GM23338 (cell line): ENCODE measurements at regions not wholly inside any gene's neighbourhood (a gene's known extent, or its start where the extent isn't known, plus 50 kb on each side); places are given as distances from the start of the nearest gene placed in this dataset.
A peak's percentile ranks its signal among the peaks of the same experiment; 100 is the strongest.

ENCODE experiments used
- ATAC-seq: fragments of 200-7000 bp; cut with Tn5 transposase; 3 replicates; pipeline ENCODE4 v1.9.1; 2020
- DNase-seq: peaks from one replicate; pipeline ENCODE4 v3.0.0-alpha.2; 2015; ENCODE audit warnings: low spot score
- H2AFZ ChIP-seq: fragments of 200-600 bp; sonication (generic); 2 replicates; pipeline ENCODE4 v1.8.0; 2016; ENCODE audit warnings: antibody characterized with exemption, mild to moderate bottlenecking, moderate library complexity
- H3F3A ChIP-seq: fragments of 200-600 bp; sonication (generic); replicated peaks from 2 replicates; pipeline ENCODE4 v1.8.0; 2017; ENCODE audit warnings: antibody characterized with exemption, mixed run types, low read depth
- H3K27ac ChIP-seq: fragments of 200-600 bp; sonication (generic); 2 replicates; pipeline ENCODE4 v1.6.1; 2016; ENCODE audit warnings: low read depth
- H3K27me3 ChIP-seq: fragments of 200-600 bp; sonication (generic); 2 replicates; pipeline ENCODE4 v1.8.0; 2016; ENCODE audit warnings: mild to moderate bottlenecking, mixed run types, moderate library complexity; ENCODE audit not compliant: insufficient read depth
- H3K36me3 ChIP-seq: fragments of 200-600 bp; sonication (generic); 2 replicates; pipeline ENCODE4 v1.8.0; 2016; ENCODE audit warnings: mild to moderate bottlenecking; ENCODE audit not compliant: insufficient read depth
- H3K4me1 ChIP-seq: fragments of 200-600 bp; sonication (generic); 2 replicates; pipeline ENCODE4 v1.8.0; 2016; ENCODE audit warnings: mild to moderate bottlenecking, moderate library complexity; ENCODE audit not compliant: insufficient read depth
- H3K4me2 ChIP-seq: fragments of 200-600 bp; sonication (generic); 2 replicates; pipeline ENCODE4 v1.7.1; 2017; ENCODE audit warnings: mixed run types
- H3K4me3 ChIP-seq: fragments of 200-600 bp; sonication (generic); 2 replicates; pipeline ENCODE4 v1.6.1; 2016; ENCODE audit warnings: mixed run types
- H3K79me2 ChIP-seq: fragments of 200-600 bp; sonication (generic); replicated peaks from 2 replicates; pipeline ENCODE4 v1.8.0; 2017; ENCODE audit warnings: mild to moderate bottlenecking; ENCODE audit not compliant: insufficient read depth
- H3K9me2 ChIP-seq: fragments of 200-600 bp; sonication (generic); 2 replicates; pipeline ENCODE4 v1.8.0; 2017; ENCODE audit not compliant: insufficient read depth
- H4K20me1 ChIP-seq: fragments of 200-600 bp; sonication (generic); replicated peaks from 2 replicates; pipeline ENCODE4 v1.8.0; 2017; ENCODE audit warnings: mild to moderate bottlenecking; ENCODE audit not compliant: insufficient read depth
- H3K27ac Mint-ChIP-seq: 2 replicates; pipeline ENCODE4 v1.8.0; 2020; ENCODE audit warnings: inconsistent platforms, mild to moderate bottlenecking, moderate library complexity, mixed read lengths
- H3K27me3 Mint-ChIP-seq: 3 replicates; pipeline ENCODE4 v1.8.0; 2022; ENCODE audit warnings: low read depth, mild to moderate bottlenecking, moderate library complexity, mixed read lengths, inconsistent platforms; ENCODE audit not compliant: insufficient read depth, poor library complexity
- H3K36me3 Mint-ChIP-seq: 3 replicates; pipeline ENCODE4 v1.8.0; 2021; ENCODE audit warnings: low read depth, mild to moderate bottlenecking, inconsistent platforms, moderate library complexity, mixed read lengths
- H3K4me1 Mint-ChIP-seq: 3 replicates; pipeline ENCODE4 v1.8.0; 2020; ENCODE audit warnings: mild to moderate bottlenecking, inconsistent platforms, mixed read lengths
- H3K4me3 Mint-ChIP-seq: 3 replicates; pipeline ENCODE4 v1.8.0; 2021; ENCODE audit warnings: moderate library complexity, mild to moderate bottlenecking, inconsistent platforms, mixed read lengths
- H3K9me3 Mint-ChIP-seq: 3 replicates; pipeline ENCODE4 v1.8.0; 2020; ENCODE audit warnings: moderate library complexity, mild to moderate bottlenecking, inconsistent platforms, mixed read lengths
- EZH2 ChIP-seq: fragments of 200-600 bp; sonication (generic); IDR thresholded peaks from one replicate; pipeline ENCODE4 v1.8.0; 2017; ENCODE audit warnings: antibody characterized with exemption, mild to moderate bottlenecking, low read depth; ENCODE audit not compliant: unreplicated experiment
- NANOG ChIP-seq: IDR thresholded peaks from 2 replicates; pipeline ENCODE4 v1.6.1; 2016; ENCODE audit warnings: antibody characterized with exemption, borderline replicate concordance
- ZNF331 ChIP-seq: fragments of 250-450 bp; sonication (Bioruptor Pico); IDR thresholded peaks from 2 replicates; pipeline ENCODE4 v1.5.0; 2020; ENCODE audit warnings: low read depth, mild to moderate bottlenecking, moderate library complexity
- TF ChIP-seq, protein P1 (sequence below), 2 experiments: fragments of 200-600 bp in 1 of 2; sonication (generic) in 1 of 2; conservative IDR thresholded peaks; 2 replicates each; pipeline versions ENCODE4 v1.5.1 to v1.6.1; 2016 to 2017; ENCODE audit warnings: antibody characterized with exemption in 2 of 2, low read depth in 2 of 2, mild to moderate bottlenecking in 2 of 2, moderate library complexity in 1 of 2
- TF ChIP-seq, protein P2 (sequence below): IDR thresholded peaks from 2 replicates; pipeline ENCODE4 v1.6.1; 2016; ENCODE audit warnings: antibody characterized with exemption

DNA sequence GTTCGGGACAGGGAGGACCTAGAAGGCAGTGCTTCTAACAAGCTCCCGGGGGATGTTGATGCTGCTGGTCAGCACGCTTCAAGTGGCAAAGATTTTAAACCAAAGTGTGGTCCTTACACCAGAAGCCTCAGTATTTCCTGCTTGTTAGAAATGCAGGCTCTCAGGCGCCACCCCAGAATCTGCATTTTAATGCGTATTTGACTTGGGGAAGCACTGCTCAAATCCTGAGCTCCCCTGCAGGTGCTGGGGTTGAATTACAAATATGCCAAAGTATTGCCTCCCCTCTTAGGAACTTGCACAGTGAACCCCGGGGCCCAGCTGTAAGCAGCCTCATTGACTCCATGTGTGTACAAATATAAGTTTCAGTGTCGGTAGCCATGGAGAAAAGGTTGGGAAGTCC, 70.8 kb upstream of the RAI2 start:
- no peak overlapping the region for H3K27ac ChIP-seq
- no peaks in the 10 kb centered on the region for H3K9me2 ChIP-seq
- ATAC-seq = peak; percentile 39; the same call in 1 of the 3 replicates
- Mint-ChIP-seq H3K9me3 (no peaks in the 10 kb centered on the region), H3K27ac (no peak overlapping the region), H3K36me3 (no peaks in the 10 kb centered on the region), H3K4me1 (peaks cover 3% of the 10 kb centered on the region; the same call in 1 of the 3 replicates), H3K4me3 (no peak overlapping the region), H3K27me3 (peaks cover 5% of the 10 kb centered on the region)
- H3F3A ChIP-seq = no peaks in the 10 kb centered on the region
- H3K36me3 ChIP-seq = no peaks in the 10 kb centered on the region
- H3K4me2 ChIP-seq = no peak overlapping the region
- no peaks in the 10 kb centered on the region for H3K79me2 ChIP-seq
- H2AFZ ChIP-seq = no peak overlapping the region
- H4K20me1 ChIP-seq = no peaks in the 10 kb centered on the region
- H3K4me1 ChIP-seq = no peaks in the 10 kb centered on the region; the same call in 1 of the 2 replicates
- no peak for TF ChIP-seq ZNF331 (CRISPR knock-in tag)
- TF ChIP-seq, protein P1, sequence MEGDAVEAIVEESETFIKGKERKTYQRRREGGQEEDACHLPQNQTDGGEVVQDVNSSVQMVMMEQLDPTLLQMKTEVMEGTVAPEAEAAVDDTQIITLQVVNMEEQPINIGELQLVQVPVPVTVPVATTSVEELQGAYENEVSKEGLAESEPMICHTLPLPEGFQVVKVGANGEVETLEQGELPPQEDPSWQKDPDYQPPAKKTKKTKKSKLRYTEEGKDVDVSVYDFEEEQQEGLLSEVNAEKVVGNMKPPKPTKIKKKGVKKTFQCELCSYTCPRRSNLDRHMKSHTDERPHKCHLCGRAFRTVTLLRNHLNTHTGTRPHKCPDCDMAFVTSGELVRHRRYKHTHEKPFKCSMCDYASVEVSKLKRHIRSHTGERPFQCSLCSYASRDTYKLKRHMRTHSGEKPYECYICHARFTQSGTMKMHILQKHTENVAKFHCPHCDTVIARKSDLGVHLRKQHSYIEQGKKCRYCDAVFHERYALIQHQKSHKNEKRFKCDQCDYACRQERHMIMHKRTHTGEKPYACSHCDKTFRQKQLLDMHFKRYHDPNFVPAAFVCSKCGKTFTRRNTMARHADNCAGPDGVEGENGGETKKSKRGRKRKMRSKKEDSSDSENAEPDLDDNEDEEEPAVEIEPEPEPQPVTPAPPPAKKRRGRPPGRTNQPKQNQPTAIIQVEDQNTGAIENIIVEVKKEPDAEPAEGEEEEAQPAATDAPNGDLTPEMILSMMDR (conservative IDR thresholded peaks at IDR 0.05; ENCODE audit: low read depth in 2 of 2) = peak in 1 of 2 experiments; percentile 6; a peak in 1 of 4 replicates
- no peak overlapping the region for H3K4me3 ChIP-seq
- H3K27me3 ChIP-seq = no peaks in the 10 kb centered on the region
- peak; percentile 39 for DNase-seq

DNA sequence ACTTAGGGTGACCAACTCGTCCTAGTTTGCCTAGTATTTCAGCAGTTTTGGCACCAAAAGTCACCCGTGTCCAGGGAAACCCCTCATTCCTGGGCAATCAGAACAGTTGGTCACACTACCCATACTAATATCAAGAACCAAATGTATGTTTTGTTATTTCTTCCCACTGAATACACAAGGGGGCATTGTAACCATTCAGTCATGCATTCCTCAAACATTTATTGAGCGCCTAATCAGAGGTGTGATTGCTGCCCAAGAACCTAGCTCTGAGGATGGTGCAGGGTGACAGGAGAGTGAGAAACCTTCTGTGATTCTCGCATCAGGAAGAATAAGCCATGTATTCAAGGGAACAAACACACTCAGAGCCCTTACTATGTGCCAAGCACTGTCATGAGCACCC, 69.8 kb upstream of the RAI2 start:
- no peaks in the 10 kb centered on the region for H3K9me2 ChIP-seq
- no peaks in the 10 kb centered on the region for H3K36me3 Mint-ChIP-seq
- peaks cover 3% of the 10 kb centered on the region; the same call in 1 of the 3 replicates for H3K4me1 Mint-ChIP-seq
- H3K27me3 Mint-ChIP-seq = peaks cover 5% of the 10 kb centered on the region
- H3K27me3 ChIP-seq = no peaks in the 10 kb centered on the region
- no peaks in the 10 kb centered on the region for H3F3A ChIP-seq
- no peaks in the 10 kb centered on the region for H3K36me3 ChIP-seq
- ATAC-seq = no peak
- no peak overlapping the region for H3K27ac Mint-ChIP-seq
- no peak overlapping the region for H3K4me2 ChIP-seq
- no peaks in the 10 kb centered on the region for H3K9me3 Mint-ChIP-seq
- no peak overlapping the region for H2AFZ ChIP-seq
- H3K79me2 ChIP-seq = no peaks in the 10 kb centered on the region
- DNase-seq = peak; percentile 5
- H3K4me3 Mint-ChIP-seq = no peak overlapping the region
- no peak overlapping the region for H3K27ac ChIP-seq
- TF ChIP-seq EZH2 (no peak), NANOG (no peak)
- TF ChIP-seq, protein P1 (conservative IDR thresholded peaks at IDR 0.05; ENCODE audit: low read depth in 2 of 2) = peak in 1 of 2 experiments; percentile 32; a peak in 1 of 4 replicates
- TF ChIP-seq, protein P2, sequence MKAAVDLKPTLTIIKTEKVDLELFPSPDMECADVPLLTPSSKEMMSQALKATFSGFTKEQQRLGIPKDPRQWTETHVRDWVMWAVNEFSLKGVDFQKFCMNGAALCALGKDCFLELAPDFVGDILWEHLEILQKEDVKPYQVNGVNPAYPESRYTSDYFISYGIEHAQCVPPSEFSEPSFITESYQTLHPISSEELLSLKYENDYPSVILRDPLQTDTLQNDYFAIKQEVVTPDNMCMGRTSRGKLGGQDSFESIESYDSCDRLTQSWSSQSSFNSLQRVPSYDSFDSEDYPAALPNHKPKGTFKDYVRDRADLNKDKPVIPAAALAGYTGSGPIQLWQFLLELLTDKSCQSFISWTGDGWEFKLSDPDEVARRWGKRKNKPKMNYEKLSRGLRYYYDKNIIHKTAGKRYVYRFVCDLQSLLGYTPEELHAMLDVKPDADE = no peak
- no peaks in the 10 kb centered on the region for H4K20me1 ChIP-seq
- no peaks in the 10 kb centered on the region; the same call in 1 of the 2 replicates for H3K4me1 ChIP-seq
- H3K4me3 ChIP-seq = no peak overlapping the region
